IPS-18c (cell line): ENCODE measurements at regions not wholly inside any gene's neighbourhood (a gene's known extent, or its start where the extent isn't known, plus 50 kb on each side); places are given as distances from the start of the nearest gene placed in this dataset.
A peak's percentile ranks its signal among the peaks of the same experiment; 100 is the strongest.

ENCODE experiments used
- H3K4me3 ChIP-seq: 2 replicates; pipeline ENCODE4 v1.7.0; 2013; ENCODE audit warnings: low read depth, mild to moderate bottlenecking, low read length, moderate library complexity; ENCODE audit not compliant: insufficient read depth
- H3K9me3 ChIP-seq: one replicate; pipeline ENCODE4 v1.6.1; 2013; ENCODE audit warnings: mild to moderate bottlenecking, low read length, moderate library complexity; ENCODE audit not compliant: control insufficient read depth, insufficient read depth

GRCh38 chr18:55794288-55795052, 206.5 kb upstream of the TCF4 start:
- Histone ChIP-seq H3K9me3 (no peaks in the 10 kb centered on the region), H3K4me3 (no peak overlapping the region)

DNA sequence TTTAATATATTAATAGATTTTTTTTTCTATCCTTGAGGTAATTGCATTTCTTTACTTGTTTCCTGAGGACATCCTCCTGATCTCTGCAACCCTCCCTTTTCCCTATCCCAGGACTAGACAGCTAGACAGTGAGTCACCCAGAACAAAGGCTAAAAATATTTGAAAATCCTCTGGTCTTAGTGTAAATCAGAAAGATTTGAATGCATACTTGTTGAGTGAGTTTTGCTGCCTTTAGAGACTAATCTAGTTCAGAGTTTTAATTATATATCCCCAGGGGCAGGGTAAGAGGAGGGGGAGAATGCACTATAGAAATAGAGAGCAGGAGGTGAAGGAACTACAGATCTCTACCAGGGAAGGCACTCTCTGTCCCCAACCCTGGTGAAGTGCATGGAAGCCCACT, 202.3 kb upstream of the TCF4 start:
- no peak overlapping the region for H3K4me3 ChIP-seq
- H3K9me3 ChIP-seq = no peaks in the 10 kb centered on the region

- Histone ChIP-seq H3K9me3 (no peaks in the 10 kb centered on the region), H3K4me3 (no peak overlapping the region)
Observed at GRCh38 chr18:55787536-55788073, 199.6 kb upstream of the TCF4 start.

- no peaks in the 10 kb centered on the region for H3K9me3 ChIP-seq
- H3K4me3 ChIP-seq = no peak overlapping the region
Observed at GRCh38 chr18:55786651-55787272, 198.8 kb upstream of the TCF4 start.

- no peaks in the 10 kb centered on the region for H3K9me3 ChIP-seq
- H3K4me3 ChIP-seq = no peak overlapping the region
Observed at GRCh38 chr18:55783921-55784320, 195.9 kb upstream of the TCF4 start.

- no peak overlapping the region for H3K4me3 ChIP-seq
- no peaks in the 10 kb centered on the region for H3K9me3 ChIP-seq
Observed at GRCh38 chr18:55781481-55781957, 193.5 kb upstream of the TCF4 start.

- no peaks in the 10 kb centered on the region for H3K9me3 ChIP-seq
- H3K4me3 ChIP-seq = peak overlapping the region; percentile 61
Observed at GRCh38 chr18:55780586-55781071, 192.6 kb upstream of the TCF4 start.

- Histone ChIP-seq H3K4me3 (peak overlapping the region; percentile 61), H3K9me3 (no peaks in the 10 kb centered on the region)
Observed at GRCh38 chr18:55779691-55780585, 191.9 kb upstream of the TCF4 start.

GRCh38 chr18:55778788-55779690, 191.0 kb upstream of the TCF4 start:
- H3K9me3 ChIP-seq = no peaks in the 10 kb centered on the region
- H3K4me3 ChIP-seq = peak overlapping the region; percentile 61

DNA sequence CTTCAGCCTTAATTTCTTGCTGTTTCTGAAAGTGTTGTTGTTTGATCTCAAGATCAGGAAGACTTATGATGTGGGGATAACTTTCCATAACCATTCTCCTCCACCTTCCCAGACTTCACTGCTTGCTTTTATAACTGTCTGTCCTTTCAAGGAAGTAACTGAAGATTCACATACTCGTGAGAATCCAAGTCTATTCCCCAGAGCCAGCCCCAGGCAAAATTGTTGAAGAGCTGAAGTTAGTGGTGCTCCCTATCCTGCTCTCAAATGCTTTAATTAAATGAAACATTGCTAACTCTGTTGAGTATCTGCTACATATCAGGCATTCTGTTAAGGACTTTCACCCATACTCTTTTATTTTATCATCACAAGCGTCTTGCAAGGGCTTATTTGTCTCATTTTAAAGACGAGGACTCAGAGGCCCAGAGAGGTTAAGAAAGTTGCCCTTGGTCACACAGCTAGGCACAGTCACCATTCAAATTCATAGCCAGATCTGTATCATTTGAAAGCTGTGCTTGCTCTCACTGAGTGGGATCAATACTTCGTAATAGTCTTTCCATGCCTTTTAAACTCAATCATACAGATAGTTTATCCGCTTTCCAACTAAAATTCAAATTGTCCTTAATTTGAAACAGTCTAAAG, 189.8 kb upstream of the TCF4 start:
- Histone ChIP-seq H3K9me3 (no peaks in the 10 kb centered on the region), H3K4me3 (no peak overlapping the region)

DNA sequence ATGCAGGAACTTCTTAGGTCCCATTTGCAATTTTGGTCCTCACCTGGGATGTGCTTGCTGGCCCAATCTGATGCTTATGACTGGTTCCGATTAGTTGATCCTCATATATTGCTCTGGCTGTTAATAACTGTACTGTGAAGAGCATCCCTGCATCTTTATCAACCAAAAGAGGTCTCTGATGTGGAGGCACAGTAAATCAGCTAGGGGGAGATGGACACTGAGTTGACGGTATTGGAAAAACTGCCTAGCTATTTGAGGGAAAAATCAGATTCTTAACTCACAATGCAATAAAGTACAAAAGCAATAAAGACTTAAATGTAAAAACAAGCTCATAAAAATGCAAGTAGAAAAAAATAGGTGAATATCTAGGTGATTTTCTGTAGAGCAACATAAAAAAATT, 188.0 kb upstream of the TCF4 start:
- H3K4me3 ChIP-seq = no peak overlapping the region
- no peaks in the 10 kb centered on the region for H3K9me3 ChIP-seq

GRCh38 chr18:55774505-55774904, 186.5 kb upstream of the TCF4 start:
- H3K4me3 ChIP-seq = no peak overlapping the region
- no peaks in the 10 kb centered on the region for H3K9me3 ChIP-seq

DNA sequence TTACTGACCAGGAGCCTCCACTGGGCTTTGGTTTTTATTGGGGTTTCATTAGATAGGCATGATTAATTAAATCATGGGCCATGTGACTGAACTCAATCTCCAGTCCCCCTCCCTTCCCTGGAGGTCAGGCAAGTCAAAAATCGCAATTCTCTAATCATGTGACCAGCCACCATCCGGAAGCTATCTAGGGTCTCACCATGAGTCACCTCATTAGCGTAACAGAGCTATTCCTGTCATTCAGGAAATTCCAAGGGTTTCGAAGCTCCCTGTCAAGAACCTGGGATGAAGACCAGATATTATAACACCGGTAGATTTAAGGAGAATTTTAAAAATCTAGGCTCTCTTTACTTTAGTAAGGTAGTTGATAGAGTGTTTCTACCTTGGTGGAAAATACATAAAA, 180.3 kb upstream of the TCF4 start:
- no peak overlapping the region for H3K4me3 ChIP-seq
- no peaks in the 10 kb centered on the region for H3K9me3 ChIP-seq

- H3K9me3 ChIP-seq = no peaks in the 10 kb centered on the region
Observed at GRCh38 chr18:55764386-55764785, 176.4 kb upstream of the TCF4 start.

GRCh38 chr18:55763805-55764204, 175.8 kb upstream of the TCF4 start:
- H3K4me3 ChIP-seq = no peak overlapping the region
- H3K9me3 ChIP-seq = no peaks in the 10 kb centered on the region

More at GRCh38 chr18:55764386-55764785, 176.4 kb upstream of the TCF4 start:
- no peak overlapping the region for H3K4me3 ChIP-seq

DNA sequence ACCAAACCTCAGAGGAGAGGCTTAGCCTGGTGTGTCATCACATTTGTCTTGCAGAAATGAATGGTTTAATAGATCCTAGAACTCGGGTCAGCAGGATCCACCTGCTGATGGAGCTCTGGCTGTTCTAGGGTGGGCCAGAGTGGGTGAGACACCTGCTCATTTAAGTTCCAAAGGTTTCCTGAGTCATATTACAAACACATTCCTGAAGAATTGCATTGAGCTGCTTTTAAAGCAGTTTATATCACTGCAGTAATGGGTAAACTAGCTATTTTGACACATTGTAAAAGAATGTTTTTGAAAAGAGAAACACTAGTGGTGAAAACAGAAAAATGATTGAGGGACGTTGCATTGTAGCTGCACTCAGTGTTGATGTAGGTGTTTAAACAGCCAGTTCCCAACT, 175.3 kb upstream of the TCF4 start:
- no peaks in the 10 kb centered on the region for H3K9me3 ChIP-seq
- H3K4me3 ChIP-seq = no peak overlapping the region
